Posterior vena cava (tissue), 2 donors: ENCODE measurements at regions not wholly inside any gene's neighbourhood (a gene's known extent, or its start where the extent isn't known, plus 50 kb on each side); places are given as distances from the start of the nearest gene placed in this dataset.
"Not testable (repeated sequence)": the region's sequence is repeated elsewhere in the genome, so short reads cannot be mapped to it uniquely, and the experiment has no call there.

Experiments used
- DNase-seq: peaks from one replicate; pipeline ENCODE4 v3.0.0-alpha.2; 2020; ENCODE audit warnings: low spot score
- intact Hi-C, 2 donors: fragments of 100-400 bp; cut with DNase I; formaldehyde crosslinking; loops; one replicate each; pipeline versions ENCODE4 v1.14.1 to v1.14.2; 2022 to 2023
- donor health status: DM: yes; HTN: yes; CAD: no.
- donor health status: DM: yes; HTN: yes; CAD: no.

DNA sequence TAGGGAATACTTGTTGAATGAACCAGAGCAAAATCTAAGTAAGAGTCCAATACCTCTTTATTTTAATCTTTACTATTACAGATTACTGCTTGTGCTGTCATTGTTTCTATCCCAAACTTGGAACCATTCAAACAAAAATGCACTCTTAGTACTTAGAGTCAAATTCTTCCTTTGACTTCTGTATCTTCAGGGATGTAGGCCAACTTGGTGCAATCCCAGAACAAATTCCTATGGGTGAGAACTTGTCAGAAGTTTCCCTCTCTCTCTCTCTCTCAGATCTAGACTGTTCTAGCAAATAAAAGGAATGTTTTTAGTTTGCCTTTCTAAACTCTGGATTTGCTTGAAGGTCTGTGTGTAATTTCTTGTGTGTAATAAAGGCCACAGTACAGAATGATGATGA, 329.0 kb upstream of the TMTC4 start:
- no peak for DNase-seq
- intact Hi-C loops = no loop called here

DNA sequence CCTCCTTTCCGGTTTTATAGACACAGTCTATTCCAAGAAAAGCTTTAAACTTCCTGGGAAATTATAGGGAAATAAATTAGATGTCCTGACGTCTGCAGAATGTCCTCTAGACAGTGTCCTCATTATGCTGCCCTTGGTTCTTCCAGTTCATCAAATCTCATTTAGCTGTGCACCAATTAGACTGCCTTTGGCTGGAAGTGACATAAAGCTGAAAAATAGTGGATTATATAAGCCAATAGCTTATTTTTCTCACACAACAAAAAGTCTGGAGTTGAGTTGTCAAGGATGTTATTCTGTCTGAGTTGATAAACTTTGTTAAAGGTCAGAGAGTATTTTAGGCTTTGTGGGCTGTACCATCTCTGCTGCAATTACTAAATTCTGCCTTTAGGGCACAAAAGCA, 314.8 kb upstream of the TMTC4 start:
- intact Hi-C loops = no loop called here
- no peak for DNase-seq

DNA sequence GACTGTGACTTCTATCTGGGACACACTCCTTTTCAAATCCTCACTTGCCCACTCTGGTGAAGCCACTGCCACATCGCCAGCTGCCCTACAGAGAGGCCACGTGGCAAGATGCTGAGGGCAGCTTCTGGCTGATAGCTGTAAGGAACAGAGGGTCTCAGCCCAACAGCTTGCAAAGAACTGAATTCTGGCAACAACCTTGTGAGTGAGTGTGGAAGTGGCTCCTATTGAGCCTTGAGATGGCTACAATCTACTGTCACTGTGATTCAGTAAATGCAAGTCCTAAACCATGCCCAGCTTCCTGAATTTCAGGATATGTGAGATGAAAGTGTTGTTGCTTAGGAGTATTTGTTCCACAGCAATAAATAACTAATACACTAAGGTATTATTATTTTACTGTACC, 314.3 kb upstream of the TMTC4 start:
- no peak for DNase-seq
- intact Hi-C loops = no loop called here

DNA sequence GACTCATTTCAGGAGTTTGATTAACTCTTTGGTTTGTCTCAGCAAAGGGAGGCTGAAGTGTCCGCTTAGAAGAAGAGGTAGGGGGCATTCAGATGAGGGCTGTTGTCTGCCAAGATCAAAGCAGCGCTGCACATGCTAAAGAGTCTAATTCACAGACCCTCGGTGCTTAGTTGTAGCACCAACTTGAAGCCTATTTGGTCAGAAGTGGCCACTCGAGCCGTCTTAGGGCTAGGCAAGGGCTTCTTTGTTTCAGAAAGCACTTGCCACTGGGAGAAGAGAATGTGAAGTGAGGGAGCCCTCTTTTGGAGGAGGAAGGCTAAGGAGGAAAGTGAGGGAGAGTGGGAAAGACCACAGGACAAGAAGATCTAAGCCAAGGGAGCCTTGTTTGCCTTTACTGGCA, 313.4 kb upstream of the TMTC4 start:
- intact Hi-C loops = no loop called here
- no peak for DNase-seq

DNA sequence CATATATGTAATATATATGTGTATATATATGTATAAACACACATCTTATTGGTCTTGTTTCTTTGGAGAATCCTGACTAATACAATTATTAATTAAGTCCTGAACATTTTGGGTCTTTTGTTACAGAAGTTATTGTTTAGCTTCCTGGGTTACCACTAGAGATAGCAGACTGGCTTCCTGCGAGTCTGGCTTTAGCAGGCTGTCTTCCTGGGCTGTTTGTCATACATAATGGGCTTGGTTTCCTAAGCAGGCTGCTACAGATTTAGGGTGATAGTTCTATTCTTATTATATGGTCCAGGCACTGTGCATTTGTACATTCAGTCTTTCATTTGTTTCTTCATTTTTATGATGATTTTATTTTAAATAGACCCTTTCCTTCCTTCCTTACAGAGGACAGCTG, 312.0 kb upstream of the TMTC4 start:
- intact Hi-C loops = no loop called here

DNA sequence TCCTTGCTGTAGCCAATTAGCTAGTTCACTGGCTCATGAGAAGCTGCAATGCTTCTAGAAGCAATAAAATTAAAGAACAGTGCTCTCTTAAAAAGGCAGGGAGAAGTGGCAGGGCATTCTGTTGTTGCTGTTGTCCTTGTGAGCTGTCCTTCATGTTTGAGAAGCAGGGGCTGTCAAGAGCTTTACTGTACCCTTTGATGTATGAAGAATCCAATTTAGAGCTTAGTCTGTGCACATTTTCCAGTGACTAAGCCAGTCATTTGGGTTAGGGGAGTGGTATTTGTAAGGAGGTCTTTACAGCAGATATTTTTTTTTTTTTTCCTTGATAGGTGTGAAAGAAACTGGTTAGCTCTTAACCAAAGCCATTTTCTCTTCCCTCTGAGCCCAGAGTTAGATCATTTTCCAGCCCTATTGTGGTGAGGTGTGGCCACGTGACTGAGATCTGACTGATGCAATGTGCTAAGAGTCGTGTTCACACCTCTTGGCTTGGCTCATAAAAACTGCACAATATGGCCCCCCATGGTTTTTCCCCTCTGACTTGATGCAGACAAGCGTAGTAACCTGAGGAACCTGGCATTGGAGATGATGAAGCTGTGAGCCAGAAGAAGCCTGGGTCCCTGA, 309.6 kb upstream of the TMTC4 start:
- DNase-seq = no peak
- intact Hi-C loops = no loop called here

More for the DNA sequence above, 312.0 kb upstream of the TMTC4 start:
- DNase-seq = no peak

DNA sequence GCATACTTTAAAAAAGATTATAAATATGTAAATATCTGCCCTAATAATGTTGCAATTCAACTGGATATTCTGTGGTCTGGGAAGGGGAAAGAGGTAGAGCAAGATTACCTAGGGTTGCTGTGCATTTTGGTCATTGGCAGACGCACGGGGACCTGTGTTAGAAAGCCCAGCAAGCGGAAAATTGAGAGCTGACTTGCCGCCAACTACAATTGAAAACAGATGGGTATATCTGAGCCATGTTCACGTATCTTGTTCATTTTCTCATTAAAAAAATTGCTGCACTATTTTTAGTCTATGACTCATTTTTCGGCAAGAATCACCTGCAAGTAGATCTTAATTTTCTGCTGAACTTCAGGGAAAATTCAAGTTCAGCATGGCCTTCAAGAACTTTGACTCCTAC, 308.5 kb upstream of the TMTC4 start:
- DNase-seq = no peak
- intact Hi-C loops = no loop called here

DNA sequence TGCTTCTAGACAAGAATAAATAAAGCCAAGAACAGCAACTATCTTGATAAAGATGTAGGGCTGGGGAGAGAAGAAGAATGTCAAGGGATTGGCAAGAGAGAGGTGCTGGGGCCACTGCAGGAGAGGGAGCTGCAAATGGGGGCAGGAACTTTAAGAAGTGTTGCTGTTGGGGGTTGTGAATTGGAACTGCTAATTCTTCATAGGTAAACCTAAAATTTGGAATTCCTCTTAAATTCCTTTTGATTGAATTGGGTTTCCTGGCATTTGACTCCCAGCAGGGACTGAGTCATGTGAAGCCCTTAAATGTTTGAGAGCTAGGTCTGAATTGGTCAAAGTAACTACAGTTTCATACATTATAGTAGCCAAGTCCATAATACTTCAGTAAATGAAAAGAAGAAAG, 305.6 kb upstream of the TMTC4 start:
- intact Hi-C loops = no loop called here
- no peak for DNase-seq

DNA sequence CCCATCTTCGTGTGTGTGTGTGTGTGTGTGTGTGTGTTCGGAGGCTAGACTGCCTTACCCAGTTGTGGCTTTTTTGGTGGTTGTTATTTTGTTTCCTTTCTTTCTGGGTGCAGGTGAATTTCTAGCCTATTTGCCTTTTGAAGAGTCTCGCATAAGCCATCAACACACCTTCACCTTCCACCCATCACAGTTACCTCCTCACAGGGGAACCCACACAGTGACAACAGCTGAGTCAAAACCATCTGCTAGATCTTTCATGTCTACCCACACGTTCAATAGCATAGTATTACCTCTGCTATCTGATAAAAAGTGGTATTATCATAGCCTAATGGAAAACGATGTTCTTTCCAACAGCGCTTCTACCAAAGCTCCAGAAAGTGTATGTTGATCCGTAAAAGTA, 303.2 kb upstream of the TMTC4 start:
- DNase-seq = no peak
- intact Hi-C loops = no loop called here

DNA sequence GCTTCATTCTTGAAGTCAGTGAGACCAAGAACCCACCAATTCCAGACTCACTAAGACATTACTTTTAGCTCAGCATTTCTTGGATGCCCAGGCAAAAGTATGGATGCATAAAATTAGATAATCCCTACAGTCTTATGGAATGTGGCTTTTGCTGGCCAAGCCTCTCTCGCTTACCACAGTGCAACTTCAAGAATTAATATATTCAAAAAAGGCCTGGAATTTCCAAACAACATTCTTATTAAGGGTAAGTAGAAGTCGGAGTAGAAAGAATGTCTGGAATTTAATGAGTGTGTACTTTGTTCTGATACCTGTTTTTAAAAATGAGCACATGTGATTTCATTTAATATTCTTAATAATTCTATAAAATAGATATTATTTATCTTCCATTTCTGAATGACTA, 302.4 kb upstream of the TMTC4 start:
- no peak for DNase-seq
- intact Hi-C loops = no loop called here

DNA sequence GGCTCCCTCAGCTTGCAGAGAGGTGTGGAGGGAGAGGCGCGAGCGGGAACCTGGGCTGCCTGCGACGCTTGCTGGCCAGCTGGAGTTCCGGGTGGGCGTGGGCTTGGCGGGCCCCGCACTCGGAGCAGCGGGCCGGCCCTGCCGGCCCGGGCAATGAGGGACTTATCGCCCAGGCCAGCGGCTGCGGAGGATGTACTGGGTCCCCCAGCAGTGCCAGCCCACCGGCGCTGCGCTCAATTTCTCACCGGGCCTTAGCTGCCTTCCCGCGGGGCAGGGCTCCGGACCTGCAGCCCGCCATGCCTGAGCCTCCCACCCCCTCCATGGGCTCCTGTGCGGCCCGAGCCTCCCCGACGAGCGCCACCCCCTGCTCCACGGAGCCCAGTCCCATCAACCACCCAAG, 301.1 kb upstream of the TMTC4 start:
- DNase-seq, intact Hi-C loops: not testable (repeated sequence)

DNA sequence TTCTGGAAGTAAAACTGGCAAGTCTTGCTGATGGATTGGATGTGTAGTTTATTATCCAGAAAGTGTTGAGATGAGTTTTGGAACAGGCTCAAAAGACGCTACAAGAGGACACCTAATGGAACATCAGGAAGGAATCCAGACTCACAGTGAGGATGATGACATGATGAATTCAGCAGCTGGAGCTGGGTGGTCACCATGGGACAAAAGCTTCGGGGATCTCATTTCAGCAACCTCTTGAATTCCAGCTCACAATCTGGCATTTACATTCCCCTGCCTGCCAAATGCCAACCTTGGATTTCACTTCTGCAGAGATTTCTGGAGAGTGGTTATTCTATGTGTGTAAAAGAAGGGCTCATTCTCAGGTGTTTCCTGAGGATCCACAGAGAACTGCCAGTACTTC, 288.0 kb upstream of the TMTC4 start:
- intact Hi-C loops = no loop called here
- no peak for DNase-seq

DNA sequence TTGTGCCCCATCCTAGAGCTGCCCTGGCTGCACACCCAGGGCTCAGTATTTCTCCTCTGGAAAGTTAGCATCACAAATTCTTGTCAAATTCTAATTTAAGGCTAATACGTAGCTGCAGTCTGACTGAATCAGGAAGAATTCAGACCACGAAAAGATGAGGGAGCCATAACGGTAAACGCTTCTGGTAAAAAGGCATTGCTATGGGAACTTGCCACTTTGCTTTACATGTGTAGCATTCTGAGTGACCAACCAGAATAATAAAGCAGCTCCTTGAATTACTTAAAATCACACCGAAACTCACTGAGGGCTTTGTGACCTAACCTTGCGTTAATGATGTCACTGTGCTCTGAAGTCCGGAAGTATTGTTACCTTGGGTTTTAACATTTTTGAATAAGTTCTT, 286.6 kb upstream of the TMTC4 start:
- DNase-seq = no peak
- intact Hi-C loops = no loop called here

DNA sequence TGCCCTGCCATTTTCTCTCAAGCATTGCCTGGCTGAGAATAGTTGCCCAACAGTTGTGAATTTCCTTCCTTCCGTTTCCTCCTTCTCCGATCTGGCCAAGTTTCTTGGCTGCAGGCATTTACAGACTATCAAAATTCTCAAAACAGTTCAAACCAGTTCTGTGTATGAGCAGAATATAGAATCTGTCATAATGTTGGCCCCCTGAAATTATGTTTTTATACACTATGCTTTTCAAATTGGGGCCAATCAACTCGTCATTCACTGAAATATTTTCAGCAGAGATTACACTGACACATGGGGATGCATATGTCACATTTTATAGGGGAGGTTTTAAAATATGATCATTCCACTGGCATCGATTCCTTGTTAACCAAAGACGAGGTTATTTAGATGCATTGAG, 284.2 kb upstream of the TMTC4 start:
- no peak for DNase-seq
- intact Hi-C loops = no loop called here

DNA sequence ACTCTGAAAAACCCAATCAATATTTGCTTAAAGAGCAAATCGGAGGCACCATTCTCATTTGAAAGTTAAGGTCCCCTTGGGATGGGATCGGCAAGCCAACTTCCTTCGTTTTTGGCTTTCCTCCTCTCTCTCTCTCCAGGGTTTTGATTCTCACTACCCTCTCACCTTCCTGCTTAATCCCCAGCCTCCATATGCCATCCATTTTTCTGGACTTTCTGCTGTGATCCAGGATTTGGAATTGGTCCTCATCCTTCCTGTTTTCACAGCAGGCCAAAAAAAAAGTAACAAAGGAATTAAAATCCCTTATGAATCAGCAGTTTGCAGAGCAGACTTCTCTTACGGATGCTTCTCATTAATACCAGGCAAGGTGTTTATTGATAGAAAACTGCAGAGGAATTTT, 283.1 kb upstream of the TMTC4 start:
- intact Hi-C loops = no loop called here
- DNase-seq = no peak

DNA sequence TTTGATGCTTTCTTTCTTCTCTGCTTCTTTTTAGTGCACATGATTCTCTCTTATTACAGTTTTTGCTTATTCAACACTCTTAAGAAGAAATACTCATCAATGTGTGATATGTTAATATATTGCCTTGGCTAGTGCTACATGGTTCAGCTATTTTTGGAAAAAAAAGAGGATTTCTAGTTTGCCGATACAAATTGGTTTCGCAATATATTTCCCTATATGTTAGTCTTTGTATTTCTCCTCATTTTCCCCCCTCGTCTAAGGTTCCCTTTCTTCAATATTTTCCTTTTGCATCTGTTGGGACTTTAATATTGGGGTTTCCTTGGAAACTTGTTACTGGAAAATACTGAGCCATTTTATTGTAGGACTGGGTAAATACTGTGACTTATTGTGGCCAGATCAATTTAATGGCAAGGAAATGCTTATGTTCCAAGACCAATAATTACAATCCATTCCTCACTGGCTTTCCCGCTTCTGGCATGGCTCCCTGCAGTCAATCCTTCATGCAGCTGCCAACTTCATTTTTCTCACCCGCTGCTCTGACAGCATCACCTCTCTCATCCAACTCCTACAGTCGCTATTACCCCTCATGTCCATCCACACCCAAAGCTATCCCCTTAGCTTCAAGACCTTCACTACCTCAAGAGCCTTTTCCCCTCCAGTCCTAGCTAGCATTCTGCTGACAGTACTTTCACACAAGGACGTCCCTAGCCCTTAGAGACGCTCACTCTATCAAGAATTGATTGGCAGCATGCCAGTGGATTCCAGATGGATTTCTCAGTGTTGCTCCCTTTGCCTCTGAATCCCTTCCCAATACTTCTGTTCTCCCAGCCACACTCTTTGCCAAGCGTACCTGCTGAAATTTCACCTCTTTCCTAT, 280.1 kb upstream of the TMTC4 start:
- no peak for DNase-seq
- intact Hi-C loops = no loop called here

DNA sequence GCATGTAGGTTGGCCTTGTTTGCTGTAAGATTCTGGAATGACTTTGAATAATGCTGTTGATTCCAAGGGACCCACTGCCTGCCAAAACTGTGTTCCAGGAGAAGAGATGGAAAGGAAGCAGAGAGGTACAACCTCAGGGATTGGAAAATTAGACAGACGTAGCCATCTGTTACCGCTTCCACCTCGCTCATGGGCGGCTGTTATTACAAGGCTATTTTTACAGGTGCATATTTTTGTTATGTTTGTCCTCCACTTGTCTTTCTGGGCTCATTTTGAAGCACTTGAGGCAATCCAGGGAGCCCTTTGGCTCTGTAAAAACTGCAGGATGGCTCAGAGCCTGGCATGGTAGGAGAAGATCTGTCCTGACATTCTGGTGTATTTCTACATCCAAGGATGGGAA, 276.4 kb upstream of the TMTC4 start:
- DNase-seq = no peak
- intact Hi-C loops = no loop called here

DNA sequence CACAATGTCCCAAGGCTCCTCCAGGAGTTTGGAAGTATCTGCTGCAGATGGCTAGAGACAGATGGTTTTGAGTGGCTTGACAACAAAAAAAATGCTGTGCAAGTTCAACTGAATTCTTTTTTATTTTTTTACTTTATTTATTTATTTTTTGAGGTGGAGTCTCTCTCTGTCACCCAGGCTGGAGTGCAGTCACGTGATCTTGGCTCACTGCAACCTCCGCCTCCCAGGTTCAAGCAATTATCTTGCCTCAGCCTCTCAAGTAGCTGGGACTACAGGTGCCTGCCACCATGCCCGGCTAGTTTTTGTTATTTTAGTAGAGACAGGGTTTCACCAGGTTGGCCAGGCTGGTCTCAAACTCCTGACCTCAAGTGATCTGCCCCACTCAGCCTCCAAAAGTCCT, 274.3 kb upstream of the TMTC4 start:
- DNase-seq = not testable (repeated sequence)

DNA sequence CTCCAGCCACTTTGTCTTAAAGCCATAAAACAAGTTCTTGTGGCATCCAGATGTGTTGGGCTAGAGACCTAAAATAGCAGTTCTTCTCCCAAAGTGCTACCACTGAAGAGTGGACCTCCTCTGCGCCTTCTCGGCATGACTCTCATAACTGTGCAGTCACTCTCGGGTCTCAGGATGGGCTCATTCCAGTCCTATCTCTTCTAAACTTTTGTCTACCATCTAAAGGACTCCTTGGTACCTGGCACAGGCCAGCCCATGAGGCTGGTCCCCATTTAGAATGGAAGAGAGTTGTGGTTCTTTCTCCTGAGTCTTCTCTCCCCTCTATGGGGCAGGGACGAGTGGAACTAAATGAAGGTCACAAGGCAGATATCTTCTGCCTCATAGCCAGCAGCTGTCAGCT, 272.0 kb upstream of the TMTC4 start:
- intact Hi-C loops = no loop called here
- DNase-seq = no peak

More for the DNA sequence above, 274.3 kb upstream of the TMTC4 start:
- intact Hi-C loops = not testable (repeated sequence)

DNA sequence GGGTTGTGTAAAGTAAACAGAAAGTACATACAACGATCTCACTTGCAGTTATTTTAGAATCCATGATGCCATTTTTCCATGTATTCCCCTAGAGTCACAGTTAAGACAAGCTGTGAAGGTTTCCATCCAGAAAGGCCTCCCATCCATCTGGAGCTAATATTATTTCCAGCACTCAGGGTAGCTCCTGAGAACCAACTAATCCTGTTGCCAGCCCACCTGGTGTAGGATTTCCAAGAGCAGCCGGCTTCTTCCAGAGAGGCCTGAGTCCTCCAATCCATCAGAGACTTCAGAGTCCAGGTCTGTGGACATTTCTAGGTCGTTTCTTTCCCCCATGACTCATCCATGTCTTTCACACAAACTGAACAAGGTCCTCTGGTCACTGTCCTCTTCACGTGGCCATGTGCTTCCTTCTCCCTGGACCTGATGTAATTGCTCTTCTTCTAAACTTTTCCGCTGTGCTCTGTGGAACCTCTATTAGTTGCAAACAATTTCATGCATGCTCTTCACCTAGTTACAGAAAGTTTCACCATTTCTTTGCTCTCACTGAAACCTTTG, 270.3 kb upstream of the TMTC4 start:
- intact Hi-C loops = no loop called here
- DNase-seq = no peak

DNA sequence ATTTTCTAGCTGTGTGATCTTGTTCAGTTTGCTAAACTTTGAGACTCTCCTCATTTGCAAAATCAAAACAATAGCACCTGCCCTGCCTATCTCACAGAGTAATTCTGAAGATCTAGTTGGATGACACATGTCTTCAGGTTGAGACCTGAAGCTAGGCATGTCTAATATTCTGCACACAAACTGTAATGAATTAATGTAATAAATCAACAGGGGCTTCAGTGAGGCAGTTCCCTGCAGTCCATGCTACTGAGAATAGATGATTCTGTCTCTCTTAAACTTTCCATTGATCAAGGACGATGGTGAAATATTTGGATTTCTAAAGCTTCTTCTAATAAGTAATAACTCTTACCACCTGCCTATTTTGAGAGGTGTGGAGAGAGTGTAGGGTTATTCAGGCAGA, 268.1 kb upstream of the TMTC4 start:
- no peak for DNase-seq
- intact Hi-C loops = no loop called here
